Activated B cell treated with CpG ODN at 0.5 μM for 24 hours (primary cell): ENCODE measurements at regions not wholly inside any gene's neighbourhood (a gene's known extent, or its start where the extent isn't known, plus 50 kb on each side); places are given as distances from the start of the nearest gene placed in this dataset.

ENCODE experiments used
- ATAC-seq: fragments of 200-7000 bp; cut with Tn5 transposase; one replicate; pipeline ENCODE4 v1.10.0; 2021; ENCODE audit warnings: low read depth, mild to moderate bottlenecking, moderate library complexity
- CTCF ChIA-PET: fragments of 350-600 bp; sonication (Branson Sonifier 250); formaldehyde crosslinking; loops from one replicate; lab custom pipeline; 2021; ENCODE audit warnings: antibody characterized with exemption; lab: Charles Lee
- POLR2A ChIA-PET: fragments of 350-600 bp; sonication (Branson Sonifier 250); formaldehyde crosslinking; loops from one replicate; lab custom pipeline; 2021; ENCODE audit warnings: antibody characterized with exemption; lab: Charles Lee
- DNase-seq: peaks from one replicate; pipeline ENCODE4 v3.0.0; 2022
- H3K27ac Mint-ChIP-seq: one replicate; pipeline ENCODE4 v1.8.0; 2020; ENCODE audit warnings: mixed read lengths
- H3K27me3 Mint-ChIP-seq: one replicate; pipeline ENCODE4 v1.8.0; 2021; ENCODE audit warnings: mixed read lengths
- H3K36me3 Mint-ChIP-seq: one replicate; pipeline ENCODE4 v1.8.0; 2021; ENCODE audit warnings: low read depth, mixed read lengths
- H3K4me1 Mint-ChIP-seq: one replicate; pipeline ENCODE4 v1.8.0; 2021; ENCODE audit warnings: mixed read lengths
- H3K4me3 Mint-ChIP-seq: one replicate; pipeline ENCODE4 v1.8.0; 2020; ENCODE audit warnings: mild to moderate bottlenecking, mixed read lengths
- H3K9me3 Mint-ChIP-seq: one replicate; pipeline ENCODE4 v1.8.0; 2020; ENCODE audit warnings: mixed read lengths
- CTCF ChIP-seq: fragments of 200-600 bp; IDR thresholded peaks from one replicate; pipeline ENCODE4 v1.8.0; 2022; ENCODE audit warnings: antibody characterized with exemption, mild to moderate bottlenecking
- intact Hi-C: fragments of 100-400 bp; cut with micrococcal nuclease; formaldehyde crosslinking; loops from one replicate; pipeline ENCODE4 v1.15.1; 2024

- H3K4me1 Mint-ChIP-seq = no peaks in the 10 kb centered on the region
- H3K36me3 Mint-ChIP-seq = no peaks in the 10 kb centered on the region
- ATAC-seq (no peak), DNase-seq (no peak)
- no peak overlapping the region for H3K4me3 Mint-ChIP-seq
- H3K27ac Mint-ChIP-seq = no peak overlapping the region
- peaks cover 2% of the 10 kb centered on the region for H3K9me3 Mint-ChIP-seq
- no peak for TF ChIP-seq CTCF
- POLR2A ChIA-PET = no interaction called here
- CTCF ChIA-PET = no interaction called here
- no peaks in the 10 kb centered on the region for H3K27me3 Mint-ChIP-seq
- intact Hi-C loops = no loop called here
Observed at GRCh38 chr5:159814222-159814621, 102.1 kb upstream of the ADRA1B start.

GRCh38 chr5:159814805-159815585, 101.3 kb upstream of the ADRA1B start:
- no peak overlapping the region for H3K4me3 Mint-ChIP-seq
- ChIA-PET POLR2A (no interaction called here), CTCF (no interaction called here)
- intact Hi-C loops = no loop called here
- peaks cover 2% of the 10 kb centered on the region for H3K9me3 Mint-ChIP-seq
- no peaks in the 10 kb centered on the region for H3K27me3 Mint-ChIP-seq
- no peak overlapping the region for H3K27ac Mint-ChIP-seq
- no peaks in the 10 kb centered on the region for H3K36me3 Mint-ChIP-seq
- no peak for TF ChIP-seq CTCF
- ATAC-seq (no peak), DNase-seq (no peak)
- no peaks in the 10 kb centered on the region for H3K4me1 Mint-ChIP-seq

GRCh38 chr5:159817262-159818029, 98.8 kb upstream of the ADRA1B start:
- DNase-seq (no peak), ATAC-seq (no peak)
- H3K27me3 Mint-ChIP-seq = no peaks in the 10 kb centered on the region
- ChIA-PET CTCF (no interaction called here), POLR2A (no interaction called here)
- TF ChIP-seq CTCF = no peak
- intact Hi-C loops = no loop called here
- H3K4me1 Mint-ChIP-seq = no peaks in the 10 kb centered on the region
- H3K4me3 Mint-ChIP-seq = no peak overlapping the region
- H3K9me3 Mint-ChIP-seq = peaks cover under 1% of the 10 kb centered on the region
- H3K36me3 Mint-ChIP-seq = no peaks in the 10 kb centered on the region
- H3K27ac Mint-ChIP-seq = no peak overlapping the region

- ATAC-seq (no peak), DNase-seq (no peak)
- Mint-ChIP-seq H3K4me3 (no peak overlapping the region), H3K27me3 (peaks cover 2% of the 10 kb centered on the region), H3K36me3 (no peaks in the 10 kb centered on the region), H3K27ac (no peak overlapping the region), H3K9me3 (no peaks in the 10 kb centered on the region), H3K4me1 (no peaks in the 10 kb centered on the region)
- no peak for TF ChIP-seq CTCF
- intact Hi-C loops = no loop called here
- POLR2A ChIA-PET = interaction anchor here (0.6 kb wide), 1 partner anchor 15 kb away, joined by 11 read pairs; no protein-coding TSS in a partner anchor
- CTCF ChIA-PET = no interaction called here
Observed at GRCh38 chr5:159819591-159820411, 96.5 kb upstream of the ADRA1B start.
